Mesothelial cell of epicardium (in vitro differentiated cells): ENCODE measurements at regions not wholly inside any gene's neighbourhood (a gene's known extent, or its start where the extent isn't known, plus 50 kb on each side); places are given as distances from the start of the nearest gene placed in this dataset.

Experiments
- DNase-seq, 2 experiments: peaks; one replicate each; pipeline ENCODE4 v3.0.0; 2021; ENCODE audit warnings: low spot score in 2 of 2; ENCODE audit not compliant: unreplicated experiment in 2 of 2
- H3K27ac Mint-ChIP-seq: 2 replicates; pipeline ENCODE4 v1.8.0; 2021; ENCODE audit warnings: mixed read lengths
- H3K27me3 Mint-ChIP-seq: 2 replicates; pipeline ENCODE4 v1.8.0; 2021; ENCODE audit warnings: low read depth, mixed read lengths
- H3K36me3 Mint-ChIP-seq: 2 replicates; pipeline ENCODE4 v1.8.0; 2021; ENCODE audit warnings: mixed read lengths
- H3K4me1 Mint-ChIP-seq: 2 replicates; pipeline ENCODE4 v1.8.0; 2021; ENCODE audit warnings: mixed read lengths
- H3K4me3 Mint-ChIP-seq: 2 replicates; pipeline ENCODE4 v1.8.0; 2021; ENCODE audit warnings: mild to moderate bottlenecking, moderate library complexity, mixed read lengths
- H3K9me3 Mint-ChIP-seq: 2 replicates; pipeline ENCODE4 v1.8.0; 2021; ENCODE audit warnings: mixed read lengths
- TF ChIP-seq, protein P1 (sequence below): fragments of 200-600 bp; sonication (generic); IDR thresholded peaks from one replicate; pipeline ENCODE4 v1.5.0; 2021; ENCODE audit warnings: antibody characterized with exemption; ENCODE audit not compliant: unreplicated experiment

GRCh38 chr2:82395531-82395930 lies 2063.5 kb downstream of the SUCLG1 start:
- Mint-ChIP-seq H3K9me3 (no peaks in the 10 kb centered on the region), H3K36me3 (no peaks in the 10 kb centered on the region), H3K4me3 (no peak overlapping the region), H3K27me3 (peaks cover 3% of the 10 kb centered on the region), H3K27ac (no peak overlapping the region), H3K4me1 (no peaks in the 10 kb centered on the region)
- TF ChIP-seq, protein P1, sequence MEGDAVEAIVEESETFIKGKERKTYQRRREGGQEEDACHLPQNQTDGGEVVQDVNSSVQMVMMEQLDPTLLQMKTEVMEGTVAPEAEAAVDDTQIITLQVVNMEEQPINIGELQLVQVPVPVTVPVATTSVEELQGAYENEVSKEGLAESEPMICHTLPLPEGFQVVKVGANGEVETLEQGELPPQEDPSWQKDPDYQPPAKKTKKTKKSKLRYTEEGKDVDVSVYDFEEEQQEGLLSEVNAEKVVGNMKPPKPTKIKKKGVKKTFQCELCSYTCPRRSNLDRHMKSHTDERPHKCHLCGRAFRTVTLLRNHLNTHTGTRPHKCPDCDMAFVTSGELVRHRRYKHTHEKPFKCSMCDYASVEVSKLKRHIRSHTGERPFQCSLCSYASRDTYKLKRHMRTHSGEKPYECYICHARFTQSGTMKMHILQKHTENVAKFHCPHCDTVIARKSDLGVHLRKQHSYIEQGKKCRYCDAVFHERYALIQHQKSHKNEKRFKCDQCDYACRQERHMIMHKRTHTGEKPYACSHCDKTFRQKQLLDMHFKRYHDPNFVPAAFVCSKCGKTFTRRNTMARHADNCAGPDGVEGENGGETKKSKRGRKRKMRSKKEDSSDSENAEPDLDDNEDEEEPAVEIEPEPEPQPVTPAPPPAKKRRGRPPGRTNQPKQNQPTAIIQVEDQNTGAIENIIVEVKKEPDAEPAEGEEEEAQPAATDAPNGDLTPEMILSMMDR: no peak
- DNase-seq: no peak

DNA sequence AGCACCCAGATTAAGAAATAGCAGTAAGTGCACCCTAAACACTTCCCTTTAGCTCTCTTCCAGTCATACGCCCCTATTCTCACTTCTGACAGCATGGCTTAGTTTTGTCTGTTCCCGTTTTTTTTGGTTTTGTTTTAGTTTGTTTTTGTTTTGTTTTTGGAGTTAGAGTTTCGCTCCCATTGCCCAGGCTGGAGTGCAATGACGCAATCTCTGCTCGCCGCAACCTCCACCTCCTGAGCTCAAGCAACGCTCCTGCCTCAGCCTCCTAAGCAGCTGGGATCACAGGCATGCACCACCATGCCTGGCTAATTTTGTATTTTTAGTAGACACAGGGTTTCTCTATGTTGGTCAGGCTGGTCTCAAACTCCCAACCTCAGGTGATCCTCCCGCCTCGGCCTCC lies 2067.7 kb downstream of the SUCLG1 start:
- TF ChIP-seq, protein P1: no peak
- Mint-ChIP-seq H3K27ac (no peak overlapping the region), H3K9me3 (peaks cover 4% of the 10 kb centered on the region), H3K36me3 (no peaks in the 10 kb centered on the region), H3K4me3 (no peak overlapping the region), H3K27me3 (peaks cover 3% of the 10 kb centered on the region), H3K4me1 (no peaks in the 10 kb centered on the region)
- DNase-seq: no peak

- H3K27ac Mint-ChIP-seq: no peak overlapping the region
- H3K9me3 Mint-ChIP-seq: peaks cover 18% of the 10 kb centered on the region
- no peaks in the 10 kb centered on the region for H3K4me1 Mint-ChIP-seq
- no peak for DNase-seq
- TF ChIP-seq, protein P1: no peak
- H3K4me3 Mint-ChIP-seq: no peak overlapping the region
- H3K36me3 Mint-ChIP-seq: no peaks in the 10 kb centered on the region
- H3K27me3 Mint-ChIP-seq: no peaks in the 10 kb centered on the region
These were observed 2051.1 kb upstream of the LRRTM1 start for GRCh38 chr2:82355622-82356021.

GRCh38 chr2:82345910-82346309 lies 2041.4 kb upstream of the LRRTM1 start:
- H3K36me3 Mint-ChIP-seq: no peaks in the 10 kb centered on the region
- no peaks in the 10 kb centered on the region for H3K9me3 Mint-ChIP-seq
- no peaks in the 10 kb centered on the region for H3K27me3 Mint-ChIP-seq
- H3K27ac Mint-ChIP-seq: no peak overlapping the region
- no peak for DNase-seq
- TF ChIP-seq, protein P1: no peak
- no peak overlapping the region for H3K4me3 Mint-ChIP-seq
- H3K4me1 Mint-ChIP-seq: peaks cover 5% of the 10 kb centered on the region

DNA sequence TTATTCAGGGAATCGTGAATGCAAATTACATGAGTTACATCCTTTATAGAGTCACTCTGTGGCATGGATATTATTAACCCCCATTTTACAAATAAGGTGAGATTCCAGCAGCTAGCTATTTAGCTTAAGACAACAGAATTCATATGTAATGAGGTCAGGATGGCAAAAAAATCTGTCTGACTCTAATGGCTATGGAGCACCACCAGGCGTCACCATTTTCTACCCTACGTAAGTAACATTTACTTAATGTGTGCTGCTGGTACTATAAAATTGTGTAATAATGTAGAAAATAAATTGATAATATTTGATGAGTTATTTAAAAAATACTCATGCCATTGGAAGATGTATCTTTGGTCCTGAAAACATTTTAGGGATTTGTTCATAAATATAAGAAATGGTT lies 2040.1 kb upstream of the LRRTM1 start:
- DNase-seq: no peak
- Mint-ChIP-seq H3K4me1 (peaks cover 10% of the 10 kb centered on the region), H3K9me3 (no peaks in the 10 kb centered on the region), H3K27me3 (no peaks in the 10 kb centered on the region), H3K36me3 (no peaks in the 10 kb centered on the region), H3K4me3 (no peak overlapping the region), H3K27ac (no peak overlapping the region)
- TF ChIP-seq, protein P1: no peak

DNA sequence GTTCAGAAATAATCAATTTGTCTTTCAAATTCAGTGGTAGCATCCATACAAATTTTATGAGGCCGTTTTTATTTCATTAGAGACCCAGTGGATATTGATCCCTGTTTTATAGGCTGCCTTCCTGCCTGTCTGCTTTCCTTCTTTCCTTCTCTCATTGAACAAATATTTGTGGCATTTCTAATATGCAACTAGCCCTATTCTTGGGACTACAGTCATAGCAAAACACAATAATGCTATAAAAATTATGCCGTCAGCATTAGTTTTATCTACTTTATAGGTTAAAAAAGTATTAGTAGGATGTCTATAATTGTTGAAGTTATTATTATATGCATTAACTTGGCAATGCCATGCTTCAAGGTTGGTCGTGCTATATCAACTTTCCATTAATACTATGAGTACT lies 2037.8 kb upstream of the LRRTM1 start:
- Mint-ChIP-seq H3K27ac (no peak overlapping the region), H3K36me3 (no peaks in the 10 kb centered on the region), H3K4me1 (peaks cover 10% of the 10 kb centered on the region), H3K27me3 (no peaks in the 10 kb centered on the region), H3K4me3 (no peak overlapping the region), H3K9me3 (no peaks in the 10 kb centered on the region)
- DNase-seq: no peak
- TF ChIP-seq, protein P1: no peak
